Stimulated activated CD4-positive, alpha-beta T cell treated with anti-CD3 and anti-CD28 coated beads, TNF-alpha, amount 100 ng/mL, for 48 hours (primary cell): ENCODE measurements at regions not wholly inside any gene's neighbourhood (a gene's known extent, or its start where the extent isn't known, plus 50 kb on each side); places are given as distances from the start of the nearest gene placed in this dataset.
"Not testable (repeated sequence)": the region's sequence is repeated elsewhere in the genome, so short reads cannot be mapped to it uniquely, and the experiment has no call there.

Experiments used
- DNase-seq, 3 donors: peaks; one replicate each; pipeline ENCODE4 v3.0.0-alpha.2; 2020; ENCODE audit warnings: low read depth in 3 of 3

- no peak for DNase-seq
Observed at GRCh38 chr10:131531265-131532190, 220.0 kb upstream of the TCERG1L start.

GRCh38 chr10:131532291-131532690, 220.8 kb upstream of the TCERG1L start:
- no peak for DNase-seq

DNA sequence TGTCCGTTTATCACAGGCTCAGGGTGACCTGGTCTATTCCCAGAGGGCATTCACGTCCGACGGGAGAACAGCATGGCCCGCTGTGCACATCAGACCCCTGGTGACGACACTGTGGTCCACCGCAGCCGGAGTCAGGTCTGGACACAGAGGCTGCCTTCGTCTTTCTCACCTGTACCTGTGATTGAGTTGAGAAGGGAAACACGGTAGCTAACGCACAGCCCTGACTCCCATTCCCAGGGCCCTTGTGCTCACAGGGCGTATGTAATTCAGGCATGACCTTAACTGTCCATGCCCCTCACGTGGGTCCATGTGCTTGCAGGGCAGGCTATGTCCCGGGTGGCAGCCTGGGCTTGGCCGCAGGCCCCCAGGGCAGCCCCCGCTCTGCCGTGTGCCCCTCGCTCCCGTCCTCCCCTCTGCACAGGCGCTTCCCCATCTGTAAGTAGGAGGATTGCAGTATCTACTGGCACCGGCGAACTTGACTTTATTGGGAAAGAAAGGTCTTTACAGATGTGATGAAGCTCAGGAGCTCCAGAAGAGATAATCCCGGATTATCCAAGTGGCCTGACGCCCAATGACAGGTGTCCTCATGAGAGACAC, 221.3 kb upstream of the TCERG1L start:
- DNase-seq: no peak

- DNase-seq: no peak
Observed at GRCh38 chr10:131533846-131534526, 222.5 kb upstream of the TCERG1L start.

- DNase-seq: no peak
Observed at GRCh38 chr10:131534836-131535235, 223.3 kb upstream of the TCERG1L start.

- DNase-seq: no peak
Observed at GRCh38 chr10:131536676-131537075, 225.2 kb upstream of the TCERG1L start.

DNA sequence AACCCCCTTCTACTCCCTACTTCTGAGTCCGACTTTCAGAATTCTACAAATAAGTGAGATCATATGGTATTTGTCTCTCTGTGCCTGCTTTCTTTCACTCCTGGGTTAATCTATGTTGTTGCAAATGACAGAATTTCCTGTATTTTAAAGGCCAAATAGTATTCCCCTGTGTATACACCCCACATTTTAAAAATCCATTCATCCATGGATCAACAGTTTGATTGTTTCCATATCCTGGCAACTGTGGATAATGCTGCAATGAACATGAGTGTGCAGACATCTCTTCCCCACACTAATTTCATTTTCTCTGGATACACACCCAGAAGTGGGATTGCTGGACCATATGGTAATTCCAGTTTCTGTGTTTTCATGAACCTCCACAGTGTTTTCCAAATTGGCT, 225.8 kb upstream of the TCERG1L start:
- no peak for DNase-seq

DNA sequence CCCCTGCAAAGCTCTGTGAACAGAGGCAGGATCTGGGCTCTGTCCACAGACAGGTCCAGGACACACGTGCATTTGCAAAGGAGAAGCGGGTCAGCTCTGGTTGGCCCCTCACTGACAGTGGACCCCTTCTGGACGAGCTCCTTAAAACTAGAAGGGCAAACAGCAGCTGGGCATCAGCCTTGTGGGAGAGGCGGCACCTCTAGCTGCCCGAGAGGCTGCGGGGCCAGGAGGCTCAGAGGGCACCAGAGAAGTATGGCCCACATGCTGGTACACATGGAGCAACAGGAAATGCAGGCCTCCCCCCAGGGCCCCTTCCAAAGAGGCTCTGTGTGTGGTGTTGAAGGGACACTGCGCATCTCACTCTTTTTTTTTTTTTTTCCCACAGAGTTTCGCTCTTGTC, 233.0 kb upstream of the TCERG1L start:
- DNase-seq: no peak

GRCh38 chr10:131546086-131546810, 234.7 kb upstream of the TCERG1L start:
- no peak for DNase-seq

GRCh38 chr10:131547129-131547799, 235.7 kb upstream of the TCERG1L start:
- DNase-seq: no peak

GRCh38 chr10:131548176-131548575, 236.7 kb upstream of the TCERG1L start:
- DNase-seq: no peak

DNA sequence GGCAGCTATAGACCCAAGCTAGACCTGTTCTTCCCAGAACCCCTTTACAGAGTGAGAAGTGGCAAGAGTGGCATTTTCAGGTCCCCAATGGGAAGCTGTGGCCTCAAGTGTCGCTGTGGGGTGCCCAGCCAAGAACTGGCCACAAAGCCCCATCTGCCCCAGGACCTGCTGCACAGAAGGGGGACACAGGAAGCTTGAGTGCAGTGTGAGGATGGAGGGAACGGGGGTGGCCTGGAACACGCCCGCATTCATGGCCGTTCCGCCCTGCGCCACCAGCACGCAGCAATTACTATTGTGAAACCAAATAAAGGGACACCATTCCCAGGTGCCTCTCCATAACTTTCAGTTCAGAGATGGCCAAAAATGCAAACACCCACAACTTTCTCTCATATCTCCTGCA, 237.6 kb upstream of the TCERG1L start:
- no peak for DNase-seq

GRCh38 chr10:131553121-131553520, 241.6 kb upstream of the TCERG1L start:
- DNase-seq: no peak

DNA sequence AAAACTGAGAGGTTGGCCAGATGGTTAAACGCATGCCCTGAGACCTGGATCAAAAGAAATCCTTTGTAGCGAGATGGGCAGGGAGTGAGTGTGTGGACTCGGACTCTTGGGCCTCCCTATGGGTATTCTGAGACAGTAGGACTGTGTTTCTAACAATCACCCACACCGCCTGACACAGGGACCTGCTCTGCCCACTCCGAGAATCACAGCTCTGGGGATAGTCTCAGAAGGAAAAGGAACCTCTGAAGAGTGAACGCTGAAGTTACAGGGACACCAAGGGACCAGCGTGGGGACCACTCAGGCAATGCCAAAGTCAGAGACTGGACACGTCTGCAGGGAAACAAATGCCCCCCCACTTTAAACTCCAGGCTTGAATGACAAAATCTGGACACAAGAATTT, 242.1 kb upstream of the TCERG1L start:
- DNase-seq: no peak

DNA sequence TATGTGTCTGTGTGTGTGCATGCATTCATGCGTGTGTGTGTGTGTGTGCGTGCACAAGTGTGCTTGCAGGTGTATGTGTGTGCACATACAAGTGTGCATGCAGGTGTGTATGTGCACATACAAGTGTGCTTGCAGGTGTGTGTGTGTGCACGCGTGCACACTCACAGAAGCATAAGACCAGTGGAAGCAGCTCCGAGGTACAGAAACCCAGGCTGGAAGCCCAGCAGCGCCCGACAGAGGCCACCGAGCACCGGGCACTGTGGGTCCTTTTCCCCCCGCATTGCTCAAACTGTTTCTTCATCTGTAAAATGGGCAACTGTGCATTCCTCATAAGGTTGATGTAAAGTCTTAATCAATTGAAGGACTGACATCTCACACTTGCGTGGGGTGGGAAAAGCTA, 243.3 kb upstream of the TCERG1L start:
- DNase-seq: no peak

DNA sequence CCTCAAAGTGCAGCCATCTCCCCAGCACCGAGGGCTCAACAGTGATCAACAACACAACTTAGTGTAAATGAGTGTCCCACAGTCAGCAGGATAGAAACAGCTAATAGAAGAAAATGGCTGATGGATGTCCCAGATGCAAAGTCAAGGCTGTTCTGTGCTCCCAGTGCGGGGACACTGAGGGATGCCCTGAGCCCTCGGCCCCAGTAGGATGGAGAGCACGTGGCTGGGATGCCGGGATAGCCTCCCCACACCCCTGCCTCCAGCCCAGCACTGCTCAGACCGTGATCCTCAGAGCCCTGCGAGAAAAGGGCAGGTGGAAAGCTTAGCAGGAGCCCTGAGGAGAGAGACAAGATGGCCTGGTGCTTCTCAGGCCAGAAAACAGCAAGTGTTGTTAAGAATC, 243.9 kb upstream of the TCERG1L start:
- DNase-seq: no peak

DNA sequence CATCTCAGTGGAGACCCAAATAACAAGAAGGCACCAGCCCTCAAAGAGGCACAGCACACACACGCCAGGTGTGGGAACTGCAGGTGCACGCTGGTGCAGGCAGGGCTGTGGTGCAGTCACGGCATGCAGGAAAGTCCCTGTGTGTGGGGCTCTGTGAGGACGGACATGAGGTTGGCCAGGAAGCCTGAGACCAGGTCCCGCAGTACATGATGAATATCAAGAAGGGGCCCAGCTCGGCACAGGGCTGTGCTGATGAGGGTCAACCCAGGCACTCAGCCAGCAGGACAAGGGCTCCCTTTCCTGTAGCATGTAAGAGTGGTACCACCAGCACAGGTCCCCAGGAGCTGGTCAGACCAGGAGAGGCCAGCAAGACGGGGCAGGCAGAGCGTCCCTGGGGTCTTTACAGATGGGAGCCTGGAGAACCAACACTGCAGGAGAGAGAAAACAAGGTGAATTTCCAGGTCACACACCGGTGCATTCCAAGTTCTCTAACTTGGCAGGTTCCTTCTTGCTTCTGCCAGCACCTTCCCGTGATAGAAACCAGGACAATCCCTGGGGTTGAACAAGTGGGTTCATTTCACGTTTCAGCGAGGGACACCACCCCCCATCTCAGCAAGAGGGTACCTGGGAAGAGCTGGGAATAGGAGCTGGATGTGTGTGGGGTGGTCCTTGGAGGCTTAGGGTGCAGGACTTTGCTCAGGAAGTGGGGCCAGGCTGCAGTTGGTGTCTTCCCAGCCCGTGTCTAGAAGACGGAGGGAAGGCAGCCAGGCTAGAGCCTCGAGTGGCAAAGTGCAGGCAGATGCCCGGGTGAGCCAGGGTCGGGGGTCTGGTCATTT, 244.8 kb upstream of the TCERG1L start:
- DNase-seq: no peak

GRCh38 chr10:131556897-131557495, 245.5 kb upstream of the TCERG1L start:
- no peak for DNase-seq

DNA sequence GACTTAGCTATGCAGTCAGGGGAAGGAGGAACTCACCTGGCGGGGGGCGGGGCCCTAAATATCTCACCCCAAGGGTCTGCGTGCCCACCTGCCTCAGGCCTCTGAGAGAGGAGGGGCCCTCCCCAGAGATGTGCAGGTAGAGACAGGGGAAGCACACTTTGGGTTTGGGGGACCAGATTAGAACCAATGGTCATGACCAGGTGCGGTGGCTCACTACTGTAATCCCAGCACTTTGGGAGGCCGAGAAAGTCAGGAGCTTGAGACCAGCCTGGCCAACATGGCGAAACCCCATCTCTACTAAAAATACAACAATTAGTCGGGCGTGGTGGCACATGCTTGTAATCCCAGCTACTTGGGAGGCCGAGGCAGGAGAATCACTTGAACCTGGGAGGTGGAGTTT, 246.4 kb upstream of the TCERG1L start:
- DNase-seq: not testable (repeated sequence)

GRCh38 chr10:131559450-131559911, 248.0 kb upstream of the TCERG1L start:
- no peak for DNase-seq
